Stimulated activated CD4-positive, alpha-beta T cell treated with anti-CD3 and anti-CD28 coated beads, Interleukin-4, amount 100 ng/mL, for 48 hours (primary cell): ENCODE measurements at regions not wholly inside any gene's neighbourhood (a gene's known extent, or its start where the extent isn't known, plus 50 kb on each side); places are given as distances from the start of the nearest gene placed in this dataset.
"Not testable (repeated sequence)": the region's sequence is repeated elsewhere in the genome, so short reads cannot be mapped to it uniquely, and the experiment has no call there.

Experiments
- DNase-seq, 2 donors: peaks; one replicate each; pipeline ENCODE4 v3.0.0-alpha.2; 2020; ENCODE audit warnings: low read depth in 2 of 2

DNA sequence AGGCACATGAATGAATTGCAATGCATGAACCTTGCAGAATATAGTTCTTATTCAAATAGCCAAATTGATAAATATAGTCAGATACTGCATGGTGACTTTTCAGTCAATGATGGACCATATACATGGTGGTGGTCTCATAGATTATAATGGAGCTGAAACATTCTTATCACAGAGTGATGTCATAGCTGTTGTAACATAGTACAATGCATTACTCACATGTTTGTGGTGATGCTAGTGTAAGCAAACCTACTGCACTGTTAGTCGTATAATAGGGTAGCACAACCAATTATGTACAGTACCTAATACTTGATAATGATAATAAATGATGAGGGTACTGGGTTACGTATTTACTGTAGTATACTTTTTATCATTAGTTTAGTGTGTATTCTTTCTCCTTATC is 280.3 kb downstream of the BCAT1 start:
- DNase-seq: no peak

DNA sequence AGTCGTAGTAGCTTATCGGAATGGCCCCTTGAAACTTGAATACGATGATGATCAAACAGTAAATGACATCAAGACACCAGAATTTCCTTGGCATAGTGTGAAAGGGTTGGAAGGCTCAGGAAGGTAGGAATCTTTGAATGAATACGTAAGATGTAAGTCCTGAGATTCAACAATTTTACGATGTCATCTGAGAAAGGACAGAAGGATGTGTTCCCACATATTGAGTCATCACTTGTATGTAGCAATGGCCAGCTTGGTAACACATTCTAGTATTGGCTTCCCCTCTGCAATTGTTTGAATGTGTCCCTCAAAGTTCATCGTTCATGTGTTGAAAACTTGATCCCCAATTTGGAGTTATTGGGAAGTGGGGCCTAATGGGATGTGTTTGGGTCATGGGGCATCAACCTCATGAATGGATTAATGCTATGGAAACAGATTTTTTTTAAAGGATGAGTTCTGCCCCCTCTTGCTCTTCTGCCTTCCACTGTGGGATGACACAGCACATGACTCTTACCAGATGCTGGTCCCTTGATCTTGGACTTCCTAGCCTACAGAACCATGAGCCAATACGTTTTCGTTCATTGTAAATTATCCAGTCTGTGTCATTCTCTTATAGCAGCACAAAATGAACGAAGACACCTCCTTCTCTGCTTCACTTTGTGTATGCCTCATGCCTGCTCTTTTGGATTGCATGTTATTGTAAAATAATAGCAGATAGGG is 284.6 kb downstream of the BCAT1 start:
- DNase-seq: no peak

DNA sequence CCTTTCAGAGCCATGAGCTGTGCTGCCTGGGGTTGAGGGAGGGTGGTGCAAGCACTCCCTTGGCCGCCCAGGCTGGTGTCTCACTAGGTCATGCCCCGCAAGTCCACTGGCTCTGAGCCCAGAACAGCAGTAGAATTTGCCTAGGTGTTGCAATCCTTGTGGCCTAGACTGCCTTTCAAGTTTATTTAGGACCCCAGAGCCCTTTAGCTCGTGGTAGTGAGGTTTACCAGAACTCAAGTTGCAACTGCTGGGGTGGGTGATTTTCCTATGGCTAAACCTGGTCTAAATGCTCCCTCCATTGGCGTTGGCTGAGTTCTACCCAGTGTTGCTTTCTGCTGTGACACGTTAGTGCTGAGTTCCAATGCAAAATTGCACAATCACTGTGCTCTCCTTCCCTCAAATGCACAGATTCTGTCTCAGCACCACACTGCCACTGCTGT is 287.2 kb downstream of the BCAT1 start:
- DNase-seq: no peak

DNA sequence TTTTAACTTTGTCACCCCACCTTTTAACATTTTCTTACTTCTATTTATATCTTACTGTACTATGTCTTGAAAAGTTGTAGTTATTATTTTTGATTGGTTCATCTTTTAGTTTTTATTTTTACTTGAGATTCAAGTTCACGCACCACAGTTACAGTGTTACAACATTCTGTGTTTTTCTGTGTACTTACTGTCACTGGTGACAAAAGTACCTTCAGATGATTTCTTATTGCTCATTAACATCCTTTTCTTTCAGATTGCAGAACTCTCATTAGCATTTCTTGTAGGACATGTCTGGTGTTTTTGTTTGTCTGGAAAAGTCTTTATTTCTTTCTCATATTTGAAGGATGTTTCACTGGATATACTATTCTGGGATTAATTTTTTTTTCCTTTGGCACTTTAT is 289.9 kb downstream of the BCAT1 start:
- DNase-seq: no peak

DNA sequence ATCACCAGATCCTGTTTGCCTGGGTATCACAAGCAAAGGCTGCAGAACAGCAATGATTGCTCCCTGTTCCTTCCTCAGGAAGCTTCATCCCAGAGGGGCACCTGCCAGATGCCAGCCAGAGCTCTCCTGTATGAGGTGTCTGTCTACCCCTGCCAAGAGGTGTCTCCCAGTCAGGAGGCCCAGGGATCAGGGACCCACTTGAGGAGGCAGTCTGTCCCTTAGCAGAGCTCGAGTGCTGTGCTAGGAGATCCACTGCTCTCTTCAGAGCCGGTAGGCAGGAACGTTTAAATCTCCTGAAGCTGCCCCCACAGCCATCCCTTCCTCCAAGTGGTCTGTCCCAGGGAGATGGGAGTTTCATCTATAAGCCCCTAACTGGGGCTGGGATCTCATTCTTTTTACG is 294.6 kb downstream of the BCAT1 start:
- not testable (repeated sequence) for DNase-seq

DNA sequence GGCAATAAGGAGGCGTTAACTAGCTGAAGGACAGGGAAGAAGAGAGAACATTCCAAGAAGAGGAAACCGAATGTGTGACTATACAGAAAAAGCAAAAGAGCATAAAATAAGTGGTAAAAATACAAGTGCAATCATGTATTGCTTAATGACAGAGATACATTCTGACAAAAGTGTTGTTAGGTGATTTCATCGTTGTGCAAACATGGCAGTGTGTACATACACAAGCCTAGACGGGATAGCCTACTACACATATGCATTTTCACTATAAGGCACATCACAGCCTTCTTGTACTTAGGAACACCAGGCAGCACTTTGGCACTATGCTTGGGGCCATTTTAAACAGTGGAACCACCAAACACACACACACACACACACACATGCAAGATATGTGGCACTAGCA is 299.3 kb downstream of the BCAT1 start:
- no peak for DNase-seq

DNA sequence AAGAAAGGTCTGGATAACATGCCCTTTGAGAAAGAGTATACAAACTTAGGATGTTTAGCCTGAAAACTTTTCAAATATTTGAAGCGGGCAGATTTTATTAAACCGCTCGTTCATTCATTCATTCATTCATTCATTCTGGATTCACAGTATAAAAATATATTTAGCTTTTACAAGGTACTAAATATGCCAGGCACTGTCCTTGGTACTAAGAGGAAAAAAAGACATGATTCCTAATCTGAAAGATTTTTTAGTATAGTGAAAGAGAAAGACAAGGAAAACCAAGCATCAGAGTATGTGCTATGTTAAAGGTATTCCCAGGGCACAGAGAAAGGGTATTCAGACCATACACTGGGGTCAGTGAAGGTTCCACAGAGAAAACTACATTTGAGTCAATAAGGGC is 299.7 kb downstream of the BCAT1 start:
- DNase-seq: no peak

DNA sequence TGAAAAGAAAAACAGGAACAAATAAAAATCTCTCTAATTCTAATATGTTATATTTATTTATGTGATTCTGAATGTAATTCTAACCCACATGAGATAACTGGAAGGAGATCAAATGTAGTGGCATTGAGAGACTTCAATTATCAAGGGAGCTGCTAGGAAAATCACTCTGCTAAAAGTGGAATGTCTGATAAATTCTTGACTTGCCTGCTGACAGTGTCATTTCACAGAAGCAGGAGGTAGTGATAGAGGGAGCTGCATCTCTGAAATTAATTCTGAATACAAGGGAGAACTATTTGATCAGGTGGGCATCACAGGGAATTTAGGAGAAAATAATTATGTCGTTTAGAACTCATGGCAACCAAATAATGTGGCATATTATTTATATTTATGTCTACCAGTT is 303.6 kb downstream of the BCAT1 start:
- no peak for DNase-seq

DNA sequence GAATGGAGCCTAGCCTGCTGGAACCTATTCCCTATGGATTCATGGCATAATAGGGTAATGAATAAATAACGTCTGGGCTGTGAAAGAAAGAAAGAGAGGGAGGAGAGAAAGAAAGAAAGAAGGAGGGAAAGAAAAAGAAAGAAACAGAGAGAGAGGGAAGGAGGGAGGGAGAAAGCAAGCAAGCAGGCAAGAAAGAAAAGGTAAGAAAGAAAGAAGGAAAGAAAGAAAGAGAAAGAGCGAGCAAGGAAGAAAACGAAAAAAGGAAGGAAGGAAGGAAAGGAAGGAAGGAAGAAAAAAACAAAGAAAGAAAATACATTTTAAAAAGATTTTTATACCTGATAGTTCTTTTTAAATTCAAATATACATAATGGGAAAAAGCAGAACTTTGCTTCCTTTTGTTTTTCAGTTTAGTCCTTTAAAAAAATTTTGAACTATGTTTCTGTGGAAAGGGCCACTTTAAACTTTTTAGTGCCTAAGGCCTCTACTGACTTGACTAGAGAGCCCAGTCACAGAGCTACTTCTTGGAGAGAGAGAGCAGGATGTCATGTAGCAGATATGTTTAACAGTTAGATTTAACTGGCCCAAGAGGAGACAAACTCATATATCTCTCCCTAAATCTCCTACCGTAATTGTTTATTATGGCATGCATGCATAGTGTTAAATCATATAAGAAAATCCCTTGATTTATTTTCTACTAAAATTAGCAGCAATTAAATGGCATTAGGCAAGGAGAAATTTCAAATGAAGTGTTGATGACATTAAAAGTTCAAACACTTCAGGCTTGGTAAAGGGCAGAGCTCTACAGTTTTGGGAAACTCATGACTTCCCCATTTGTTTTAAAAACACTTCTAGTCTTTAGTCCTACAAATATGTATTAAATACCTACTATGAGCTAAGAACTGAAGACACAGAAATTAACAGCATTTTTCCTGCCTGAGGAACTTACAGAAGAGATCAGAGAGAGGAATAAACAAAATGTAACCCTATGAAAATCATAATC is 305.5 kb downstream of the BCAT1 start:
- DNase-seq: no peak

DNA sequence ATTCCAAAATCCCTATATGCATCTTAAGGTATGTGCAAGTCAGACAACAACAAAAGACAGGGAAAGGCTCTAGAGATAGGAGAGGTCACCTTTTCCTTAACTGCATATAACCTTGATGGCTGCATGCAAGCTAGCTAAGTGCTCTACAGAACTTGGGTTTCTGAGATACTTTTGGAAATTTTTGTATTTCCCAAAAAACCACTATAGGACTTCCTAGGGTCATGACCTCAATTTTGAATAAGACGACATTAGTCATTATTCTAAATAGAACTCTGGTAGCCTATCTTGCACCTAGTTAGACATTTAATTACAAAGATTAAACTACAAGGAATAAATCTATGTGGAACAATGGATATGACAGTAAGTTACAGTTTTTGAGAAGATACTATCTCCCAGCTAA is 309.3 kb downstream of the BCAT1 start:
- DNase-seq: no peak

DNA sequence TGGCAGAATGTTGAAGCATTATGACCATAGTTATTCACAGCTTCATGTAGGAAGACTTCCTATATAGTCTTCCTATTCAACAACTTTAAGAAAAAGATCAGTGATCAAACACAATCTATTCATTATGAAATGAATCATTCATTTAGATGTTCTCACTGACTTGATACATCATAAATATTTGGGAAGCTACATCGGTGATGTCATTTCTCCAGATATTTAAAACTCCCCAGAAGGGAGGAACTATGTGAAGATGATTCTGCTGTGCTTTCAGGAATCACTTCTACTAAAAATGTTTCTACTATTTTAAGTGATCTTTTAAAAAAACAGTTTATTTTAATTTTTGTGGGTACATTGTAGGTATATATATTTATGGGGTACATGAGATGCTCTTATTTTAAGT is 316.4 kb downstream of the BCAT1 start:
- no peak for DNase-seq

DNA sequence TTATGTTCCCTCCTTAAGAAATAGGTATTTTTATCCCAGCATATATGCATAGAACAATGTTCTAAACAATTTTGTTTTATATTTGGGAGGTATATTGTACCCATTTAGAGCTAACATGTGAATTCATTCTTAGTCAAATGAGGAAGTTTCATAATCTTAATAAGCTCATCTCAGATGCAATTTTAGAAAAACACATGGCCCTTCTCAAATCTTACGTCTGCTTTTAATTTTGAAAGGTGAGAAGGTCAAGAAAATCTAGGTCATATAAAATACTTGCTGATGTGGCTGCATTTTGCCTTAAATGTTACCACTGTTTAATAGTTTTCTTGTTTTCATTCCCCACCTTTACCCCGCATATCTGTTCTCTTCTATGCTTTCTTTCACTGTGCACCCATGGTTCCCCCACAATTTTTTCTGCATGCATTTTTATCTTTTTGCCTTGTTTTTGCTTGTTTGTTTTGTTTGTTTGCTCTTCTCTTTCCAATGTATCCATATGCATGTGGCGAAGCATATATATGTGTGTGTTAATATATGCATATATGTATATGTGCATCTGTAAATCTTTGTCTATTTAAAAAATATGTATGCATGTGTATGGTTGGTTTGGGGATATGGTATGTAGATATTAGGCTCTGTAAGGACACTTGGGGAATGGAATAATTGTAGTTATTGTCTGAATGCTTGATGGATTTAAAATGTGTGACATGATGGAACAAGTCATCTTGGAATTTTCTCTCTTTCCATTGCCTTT is 317.1 kb downstream of the BCAT1 start:
- no peak for DNase-seq

DNA sequence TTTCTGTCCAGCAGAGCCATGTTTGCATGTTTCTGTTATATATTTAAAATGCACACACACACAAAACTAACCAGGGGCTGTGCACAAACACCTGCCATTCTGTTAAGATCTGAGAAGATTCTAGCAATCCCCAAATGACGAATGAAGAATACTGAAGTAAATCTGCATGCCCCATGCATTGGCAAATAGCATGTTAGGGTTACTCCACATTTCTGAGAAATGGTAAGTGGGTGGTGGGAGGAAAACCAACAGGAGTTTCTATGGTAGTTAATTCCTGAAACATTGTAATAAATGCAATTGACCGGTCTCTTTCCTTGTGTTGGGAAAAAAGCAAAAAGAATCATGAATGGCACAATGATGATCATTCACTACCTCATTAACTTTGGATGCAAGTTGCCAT is 318.0 kb downstream of the BCAT1 start:
- DNase-seq: no peak

DNA sequence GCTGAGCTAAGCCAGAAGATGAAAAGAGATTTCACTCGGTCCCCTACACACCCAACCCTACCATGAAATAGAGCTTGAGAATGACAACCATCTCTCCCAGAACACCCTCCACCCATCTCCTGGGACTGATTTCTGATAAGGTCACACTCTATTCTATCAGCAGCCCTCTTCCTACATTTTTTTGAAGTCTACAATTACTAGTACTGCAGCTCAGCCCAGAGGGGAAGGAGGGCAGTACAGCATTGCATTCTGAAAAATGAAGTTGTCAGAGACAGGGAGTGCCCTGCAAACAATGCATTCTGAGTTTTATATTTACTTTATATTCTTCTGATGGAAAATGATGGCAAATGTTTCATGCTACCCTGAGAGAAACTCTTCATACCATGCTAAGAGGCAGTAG is 318.5 kb downstream of the BCAT1 start:
- no peak for DNase-seq

DNA sequence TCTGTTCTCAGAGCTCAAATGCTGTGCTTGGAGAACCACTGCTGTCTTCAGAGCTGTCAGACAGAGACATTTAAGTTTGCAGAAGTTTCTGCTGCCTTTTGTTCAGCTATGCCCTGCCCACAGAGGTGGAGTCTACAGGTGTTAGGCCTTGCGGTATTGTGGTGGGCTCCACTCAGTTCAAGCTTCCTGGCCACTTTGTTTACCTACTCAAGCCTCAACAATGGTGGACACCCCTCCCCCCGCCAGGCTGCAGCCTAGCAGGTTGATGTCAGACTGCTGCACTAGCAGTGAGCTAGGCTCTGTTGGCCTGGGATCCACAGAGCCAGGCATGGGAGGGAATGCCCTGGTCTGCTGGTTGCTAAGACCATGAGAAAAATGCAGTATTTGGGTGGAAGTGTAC is 323.8 kb downstream of the BCAT1 start:
- no peak for DNase-seq

DNA sequence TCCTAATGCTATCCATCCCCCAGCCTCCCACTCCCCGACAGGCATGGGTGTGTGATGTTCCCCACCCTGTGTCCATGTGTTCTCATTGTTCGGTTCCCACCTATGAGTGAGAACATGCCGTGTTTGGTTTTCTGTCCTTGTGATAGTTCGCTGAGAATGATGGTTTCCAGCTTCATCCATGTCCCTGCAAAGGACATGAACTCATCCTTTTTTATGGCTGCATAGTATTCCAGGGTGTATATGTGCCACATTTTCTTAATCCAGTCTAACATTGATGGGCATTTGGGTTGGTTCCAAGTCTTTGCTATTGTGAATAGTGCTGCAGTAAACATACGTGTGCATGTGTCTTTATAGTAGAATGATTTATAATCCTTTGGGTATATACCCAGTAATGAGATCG is 328.9 kb downstream of the BCAT1 start:
- DNase-seq: not testable (repeated sequence)

DNA sequence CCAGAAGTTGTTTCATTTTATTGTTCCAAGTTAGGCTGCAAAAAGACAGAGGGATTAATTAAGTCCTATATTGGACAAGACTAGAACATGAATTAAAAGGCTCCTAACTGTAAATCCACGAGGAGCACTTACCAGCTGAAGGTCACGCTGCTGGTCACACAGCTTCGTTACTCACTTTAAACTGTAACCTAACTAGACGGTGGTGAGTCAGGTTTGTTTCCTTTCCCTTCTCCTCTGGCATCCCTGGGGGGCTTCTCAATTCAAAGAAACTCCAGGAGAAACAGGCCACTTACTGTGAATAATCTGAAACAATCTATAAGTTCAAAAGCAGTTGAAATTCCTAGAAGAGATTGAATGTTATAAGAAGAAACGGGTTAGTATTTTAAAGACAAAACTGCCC is 331.4 kb downstream of the BCAT1 start:
- no peak for DNase-seq

DNA sequence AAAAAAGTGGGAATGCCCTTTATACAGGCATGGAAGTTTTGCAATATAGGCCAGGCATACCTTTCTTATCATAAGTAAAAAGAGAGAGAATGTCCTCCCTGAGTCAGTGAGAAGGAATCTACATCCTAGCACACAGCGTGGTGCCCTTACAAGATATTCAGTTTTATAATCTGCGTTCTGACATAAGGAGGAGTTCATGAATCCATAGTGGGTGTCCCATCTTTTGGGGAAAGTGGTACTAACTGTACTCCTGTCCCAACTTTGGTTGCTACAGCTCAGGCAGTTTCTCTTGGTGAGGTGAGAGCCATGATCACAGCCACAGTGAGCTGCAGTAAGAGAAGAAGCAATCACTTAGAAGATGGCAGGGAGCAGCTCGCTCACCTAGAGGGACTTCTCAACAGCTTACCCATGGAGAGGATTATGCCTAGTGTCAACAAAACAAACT is 332.9 kb downstream of the BCAT1 start:
- no peak for DNase-seq

DNA sequence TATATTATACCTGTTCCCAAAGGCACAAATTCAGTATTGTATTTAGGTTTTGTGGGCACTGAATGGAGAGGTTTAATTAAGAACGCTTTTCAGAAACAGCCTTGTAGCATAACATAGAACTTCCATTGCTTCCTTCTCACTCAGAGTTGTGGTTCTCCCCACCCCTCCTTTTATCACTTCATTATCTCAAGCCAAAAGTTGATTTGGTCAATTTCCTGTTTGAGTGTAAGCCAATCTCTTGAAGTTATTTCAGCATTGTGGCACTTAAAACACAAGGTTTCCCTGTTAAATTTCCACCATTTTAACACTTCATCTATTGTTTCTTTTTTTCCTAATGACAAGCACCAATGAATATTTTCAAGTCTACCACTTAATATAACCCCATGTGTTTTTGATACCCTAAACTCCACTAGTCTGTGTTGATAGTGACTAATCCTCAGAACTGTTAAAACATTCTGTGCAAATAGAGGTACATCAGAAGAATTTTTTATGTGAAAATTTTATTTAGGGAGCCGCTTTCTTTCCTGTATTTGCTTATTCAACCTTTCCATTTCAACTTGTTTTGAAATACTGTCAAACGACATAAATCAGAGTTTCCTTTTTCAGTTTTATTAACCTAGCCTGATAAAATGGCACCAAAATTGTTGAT is 340.1 kb downstream of the BCAT1 start:
- DNase-seq: no peak

DNA sequence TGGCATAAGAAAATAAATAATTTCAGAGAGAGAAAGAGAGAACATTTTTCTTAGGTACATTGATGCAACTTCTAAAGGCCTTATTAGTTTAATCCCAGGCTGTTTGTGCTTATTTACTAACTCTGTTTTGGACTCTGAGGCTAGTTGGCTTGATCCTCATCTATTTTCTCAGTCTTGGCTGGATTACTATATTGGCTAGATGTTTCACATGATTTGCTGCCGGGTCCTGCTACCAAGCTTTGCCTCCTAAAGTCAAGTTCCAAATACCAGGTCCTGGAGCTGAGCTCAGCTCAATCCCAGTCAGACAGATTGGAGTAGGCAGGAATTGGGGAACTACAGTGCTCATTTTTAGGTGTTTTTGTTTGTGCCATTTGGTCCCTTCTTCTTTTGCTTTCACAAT is 340.8 kb downstream of the BCAT1 start:
- DNase-seq: no peak

DNA sequence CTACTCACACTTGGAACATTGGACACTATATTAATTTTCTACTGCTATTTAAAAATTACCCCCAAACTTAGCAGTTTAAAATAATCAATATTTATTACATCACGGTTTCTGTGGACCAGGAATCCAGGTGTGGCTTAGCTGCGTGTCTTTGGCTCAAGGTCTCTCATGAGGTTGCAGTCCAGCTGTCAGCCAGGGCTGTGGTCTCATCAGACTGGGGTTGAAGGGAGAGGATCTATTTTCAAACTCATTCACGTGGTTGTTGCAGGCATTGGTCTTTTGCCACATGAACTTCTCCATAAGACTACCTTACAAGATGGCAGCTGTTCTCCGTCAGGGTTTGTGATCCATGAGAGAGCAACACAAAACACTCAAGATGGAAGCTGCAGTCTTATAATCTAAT is 343.0 kb downstream of the BCAT1 start:
- DNase-seq: no peak

DNA sequence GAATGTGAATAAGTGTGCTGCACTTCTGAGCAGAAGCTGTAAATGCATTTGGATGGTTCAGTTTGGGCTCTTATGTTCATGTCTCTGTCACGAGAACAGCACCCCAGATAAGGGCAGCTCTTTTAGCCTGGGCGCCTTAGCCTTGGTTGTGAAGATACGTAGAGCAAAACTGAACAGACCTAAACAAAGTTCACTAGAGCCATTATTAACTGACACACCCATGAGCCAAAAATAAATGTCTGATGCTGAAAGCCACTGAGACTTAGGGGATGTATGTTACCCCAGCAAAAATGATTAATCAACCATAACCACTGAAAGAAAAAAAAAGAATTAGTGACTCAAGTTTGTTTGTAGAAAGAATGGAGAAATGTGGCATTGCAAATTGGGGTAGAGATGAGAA is 343.4 kb downstream of the BCAT1 start:
- no peak for DNase-seq
